HEK293 (cell line): ENCODE measurements at regions not wholly inside any gene's neighbourhood (a gene's known extent, or its start where the extent isn't known, plus 50 kb on each side); places are given as distances from the start of the nearest gene placed in this dataset.

Experiments used
- CTCF ChIA-PET: fragments of 350-600 bp; formaldehyde crosslinking; extraction: SDS; loops from one replicate; lab custom pipeline; 2021; ENCODE audit warnings: antibody characterized with exemption; lab: Yijun Ruan, JAX
- POLR2A ChIA-PET: fragments of 300-600 bp; formaldehyde crosslinking; extraction: SDS; loops from one replicate; lab custom pipeline; 2020; ENCODE audit warnings: antibody characterized with exemption, inconsistent platforms; lab: Yijun Ruan, JAX
- H3K27ac ChIP-seq: fragments of 200-500 bp; sonication (Bioruptor generic); 2 replicates; pipeline ENCODE4 v1.5.1; 2014; ENCODE audit warnings: low read depth, low read length, control low read depth, inconsistent platforms; ENCODE audit errors: extremely low read depth
- H3K36me3 ChIP-seq, 2 experiments: fragments of 200-500 bp in 1 of 2; sonication (Bioruptor generic) in 1 of 2; 1 replicate in 1 of 2; 2 replicates in 1 of 2; pipeline ENCODE4 v1.5.1; 2014 to 2017; ENCODE audit warnings: inconsistent platforms in 2 of 2, low read length in 2 of 2; ENCODE audit not compliant: control insufficient read depth in 2 of 2, insufficient read depth in 1 of 2
- H3K4me1 ChIP-seq: fragments of 200-500 bp; sonication (Bioruptor generic); 2 replicates; pipeline ENCODE4 v1.5.1; 2014; ENCODE audit warnings: mild to moderate bottlenecking, low read length, inconsistent platforms; ENCODE audit not compliant: control insufficient read depth, insufficient read depth
- H3K4me3 ChIP-seq: 2 replicates; pipeline ENCODE4 v1.5.1; 2011; ENCODE audit warnings: low read depth, mild to moderate bottlenecking, control low read depth, low read length, moderate library complexity
- H3K9me3 ChIP-seq: fragments of 200-500 bp; sonication (Bioruptor generic); 2 replicates; pipeline ENCODE4 v1.5.1; 2014; ENCODE audit warnings: low read depth, low read length, inconsistent platforms; ENCODE audit not compliant: control insufficient read depth, insufficient read depth
- GLI4 ChIP-seq: fragments of 450-650 bp; formaldehyde crosslinking; IDR thresholded peaks from 2 replicates; pipeline ENCODE4 v1.5.1; 2016; ENCODE audit warnings: missing biosample characterization, missing genetic modification characterization
- KLF16 ChIP-seq: fragments of 450-650 bp; formaldehyde crosslinking; IDR thresholded peaks from 2 replicates; pipeline ENCODE4 v1.5.1; 2017; ENCODE audit warnings: missing biosample characterization, missing genetic modification characterization
- SCRT2 ChIP-seq: fragments of 450-650 bp; formaldehyde crosslinking; IDR thresholded peaks from 2 replicates; pipeline ENCODE4 v1.5.1; 2016; ENCODE audit warnings: missing biosample characterization, missing genetic modification characterization
- ZBTB1 ChIP-seq: fragments of 450-650 bp; formaldehyde crosslinking; IDR thresholded peaks from 2 replicates; pipeline ENCODE4 v1.5.1; 2016; ENCODE audit warnings: missing biosample characterization, missing genetic modification characterization
- ZFHX2 ChIP-seq: fragments of 450-650 bp; formaldehyde crosslinking; conservative IDR thresholded peaks from 2 replicates; pipeline ENCODE4 v1.5.1; 2016; ENCODE audit warnings: missing biosample characterization, missing genetic modification characterization
- ZFP37 ChIP-seq: fragments of 450-650 bp; formaldehyde crosslinking; IDR thresholded peaks from 2 replicates; pipeline ENCODE4 v1.5.1; 2016; ENCODE audit warnings: missing biosample characterization, missing genetic modification characterization
- ZNF132 ChIP-seq: fragments of 450-650 bp; formaldehyde crosslinking; IDR thresholded peaks from 2 replicates; pipeline ENCODE4 v1.5.1; 2017; ENCODE audit warnings: missing biosample characterization, missing genetic modification characterization, borderline replicate concordance
- ZNF184 ChIP-seq: fragments of 450-650 bp; IDR thresholded peaks from 2 replicates; pipeline ENCODE4 v1.5.1; 2018; ENCODE audit warnings: missing biosample characterization, mild to moderate bottlenecking, missing genetic modification characterization
- ZNF202 ChIP-seq: fragments of 450-650 bp; formaldehyde crosslinking; IDR thresholded peaks from 2 replicates; pipeline ENCODE4 v1.5.1; 2016; ENCODE audit warnings: missing biosample characterization, missing genetic modification characterization, borderline replicate concordance
- ZNF211 ChIP-seq: fragments of 450-650 bp; formaldehyde crosslinking; IDR thresholded peaks from 2 replicates; pipeline ENCODE4 v1.5.1; 2016; ENCODE audit warnings: low read depth, missing biosample characterization, missing genetic modification characterization
- ZNF24 ChIP-seq: fragments of 450-650 bp; formaldehyde crosslinking; IDR thresholded peaks from 2 replicates; pipeline ENCODE4 v1.5.1; 2016; ENCODE audit warnings: missing biosample characterization, missing genetic modification characterization
- ZNF335 ChIP-seq: fragments of 450-650 bp; formaldehyde crosslinking; conservative IDR thresholded peaks from 2 replicates; pipeline ENCODE4 v1.5.1; 2016; ENCODE audit warnings: missing biosample characterization, missing genetic modification characterization
- ZNF510 ChIP-seq: fragments of 450-650 bp; formaldehyde crosslinking; IDR thresholded peaks from 2 replicates; pipeline ENCODE4 v1.5.1; 2018; ENCODE audit warnings: mild to moderate bottlenecking, missing genetic modification characterization, missing biosample characterization; ENCODE audit not compliant: insufficient replicate concordance
- ZNF529 ChIP-seq: fragments of 450-650 bp; formaldehyde crosslinking; IDR thresholded peaks from 2 replicates; pipeline ENCODE4 v1.5.1; 2017; ENCODE audit warnings: missing genetic modification characterization, missing biosample characterization; ENCODE audit not compliant: insufficient replicate concordance
- ZNF548 ChIP-seq: fragments of 450-650 bp; formaldehyde crosslinking; IDR thresholded peaks from 2 replicates; pipeline ENCODE4 v1.5.1; 2016; ENCODE audit warnings: missing biosample characterization, missing genetic modification characterization
- ZNF571 ChIP-seq: fragments of 450-650 bp; formaldehyde crosslinking; IDR thresholded peaks from 2 replicates; pipeline ENCODE4 v1.5.0; 2017; ENCODE audit warnings: missing biosample characterization, missing genetic modification characterization
- ZNF626 ChIP-seq: fragments of 450-650 bp; sonication (Bioruptor Pico); formaldehyde crosslinking; IDR thresholded peaks from 2 replicates; pipeline ENCODE4 v1.5.1; 2018; ENCODE audit warnings: missing biosample characterization, missing genetic modification characterization, inconsistent platforms
- ZSCAN23 ChIP-seq: fragments of 450-650 bp; formaldehyde crosslinking; IDR thresholded peaks from 2 replicates; pipeline ENCODE4 v1.5.1; 2016; ENCODE audit warnings: missing biosample characterization, missing genetic modification characterization
- TF ChIP-seq, protein P1 (sequence below): fragments of 450-650 bp; formaldehyde crosslinking; IDR thresholded peaks from 2 replicates; pipeline ENCODE4 v1.5.1; 2016; ENCODE audit warnings: missing biosample characterization, missing genetic modification characterization
- TF ChIP-seq, protein P2 (sequence below): fragments of 450-650 bp; formaldehyde crosslinking; IDR thresholded peaks from 2 replicates; pipeline ENCODE4 v1.5.1; 2016; ENCODE audit warnings: missing biosample characterization, missing genetic modification characterization
- TF ChIP-seq, protein P3 (sequence below): fragments of 450-650 bp; formaldehyde crosslinking; IDR thresholded peaks from 2 replicates; pipeline ENCODE4 v1.5.1; 2016; ENCODE audit warnings: missing biosample characterization, missing genetic modification characterization
- TF ChIP-seq, protein P4 (sequence below): sonication (generic); formaldehyde crosslinking; IDR thresholded peaks from 2 replicates; pipeline ENCODE4 v1.8.1; 2022; ENCODE audit warnings: mild to moderate bottlenecking, moderate library complexity, missing genetic modification reagents
- TF ChIP-seq, protein P5 (sequence below): fragments of 450-650 bp; formaldehyde crosslinking; IDR thresholded peaks from 2 replicates; pipeline ENCODE4 v1.5.1; 2016; ENCODE audit warnings: missing biosample characterization, missing genetic modification characterization
- TF ChIP-seq, protein P6 (sequence below): fragments of 450-650 bp; formaldehyde crosslinking; IDR thresholded peaks from 2 replicates; pipeline ENCODE4 v1.5.1; 2016; ENCODE audit warnings: missing biosample characterization, missing genetic modification characterization
- TF ChIP-seq, protein P7 (sequence below): fragments of 450-650 bp; formaldehyde crosslinking; IDR thresholded peaks from 2 replicates; pipeline ENCODE4 v1.5.1; 2016; ENCODE audit warnings: missing biosample characterization, missing genetic modification characterization

DNA sequence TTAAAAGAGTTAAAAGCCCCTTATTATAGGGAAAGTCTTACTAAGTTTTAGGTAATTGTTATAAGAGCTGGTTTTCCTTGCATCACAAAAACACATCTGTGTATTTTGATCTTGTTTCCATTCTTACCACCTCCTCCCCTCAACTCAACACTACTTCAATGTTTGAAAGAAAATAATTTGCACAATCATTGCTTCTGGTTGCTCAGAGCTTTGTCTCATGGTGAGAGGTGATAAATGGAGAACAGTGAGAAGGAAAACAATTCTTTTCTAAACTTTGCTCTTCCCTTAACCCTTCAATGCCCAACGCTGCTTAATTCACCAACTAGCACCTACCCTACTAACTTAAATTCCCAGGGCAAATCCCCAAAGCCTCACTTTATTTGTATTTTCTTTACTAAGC, 268.1 kb upstream of the LINC00305 start (continued):
- TF ChIP-seq, protein P1, sequence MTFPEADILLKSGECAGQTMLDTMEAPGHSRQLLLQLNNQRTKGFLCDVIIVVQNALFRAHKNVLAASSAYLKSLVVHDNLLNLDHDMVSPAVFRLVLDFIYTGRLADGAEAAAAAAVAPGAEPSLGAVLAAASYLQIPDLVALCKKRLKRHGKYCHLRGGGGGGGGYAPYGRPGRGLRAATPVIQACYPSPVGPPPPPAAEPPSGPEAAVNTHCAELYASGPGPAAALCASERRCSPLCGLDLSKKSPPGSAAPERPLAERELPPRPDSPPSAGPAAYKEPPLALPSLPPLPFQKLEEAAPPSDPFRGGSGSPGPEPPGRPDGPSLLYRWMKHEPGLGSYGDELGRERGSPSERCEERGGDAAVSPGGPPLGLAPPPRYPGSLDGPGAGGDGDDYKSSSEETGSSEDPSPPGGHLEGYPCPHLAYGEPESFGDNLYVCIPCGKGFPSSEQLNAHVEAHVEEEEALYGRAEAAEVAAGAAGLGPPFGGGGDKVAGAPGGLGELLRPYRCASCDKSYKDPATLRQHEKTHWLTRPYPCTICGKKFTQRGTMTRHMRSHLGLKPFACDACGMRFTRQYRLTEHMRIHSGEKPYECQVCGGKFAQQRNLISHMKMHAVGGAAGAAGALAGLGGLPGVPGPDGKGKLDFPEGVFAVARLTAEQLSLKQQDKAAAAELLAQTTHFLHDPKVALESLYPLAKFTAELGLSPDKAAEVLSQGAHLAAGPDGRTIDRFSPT: no peak
- no peak for TF ChIP-seq ZSCAN23 (tag by site-specific recombination)
- TF ChIP-seq, protein P2, sequence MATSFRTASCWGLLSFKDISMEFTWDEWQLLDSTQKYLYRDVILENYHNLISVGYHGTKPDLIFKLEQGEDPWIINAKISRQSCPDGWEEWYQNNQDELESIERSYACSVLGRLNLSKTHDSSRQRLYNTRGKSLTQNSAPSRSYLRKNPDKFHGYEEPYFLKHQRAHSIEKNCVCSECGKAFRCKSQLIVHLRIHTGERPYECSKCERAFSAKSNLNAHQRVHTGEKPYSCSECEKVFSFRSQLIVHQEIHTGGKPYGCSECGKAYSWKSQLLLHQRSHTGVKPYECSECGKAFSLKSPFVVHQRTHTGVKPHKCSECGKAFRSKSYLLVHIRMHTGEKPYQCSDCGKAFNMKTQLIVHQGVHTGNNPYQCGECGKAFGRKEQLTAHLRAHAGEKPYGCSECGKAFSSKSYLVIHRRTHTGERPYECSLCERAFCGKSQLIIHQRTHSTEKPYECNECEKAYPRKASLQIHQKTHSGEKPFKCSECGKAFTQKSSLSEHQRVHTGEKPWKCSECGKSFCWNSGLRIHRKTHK (tag by site-specific recombination): no peak
- TF ChIP-seq ZNF548 (tag by site-specific recombination): no peak
- TF ChIP-seq ZBTB1 (tag by site-specific recombination): no peak
- TF ChIP-seq ZNF626: no peak
- TF ChIP-seq GLI4 (tag by site-specific recombination): no peak
- TF ChIP-seq ZNF529 (tag by site-specific recombination): no peak
- no peak for TF ChIP-seq KLF16 (tag by site-specific recombination)

DNA sequence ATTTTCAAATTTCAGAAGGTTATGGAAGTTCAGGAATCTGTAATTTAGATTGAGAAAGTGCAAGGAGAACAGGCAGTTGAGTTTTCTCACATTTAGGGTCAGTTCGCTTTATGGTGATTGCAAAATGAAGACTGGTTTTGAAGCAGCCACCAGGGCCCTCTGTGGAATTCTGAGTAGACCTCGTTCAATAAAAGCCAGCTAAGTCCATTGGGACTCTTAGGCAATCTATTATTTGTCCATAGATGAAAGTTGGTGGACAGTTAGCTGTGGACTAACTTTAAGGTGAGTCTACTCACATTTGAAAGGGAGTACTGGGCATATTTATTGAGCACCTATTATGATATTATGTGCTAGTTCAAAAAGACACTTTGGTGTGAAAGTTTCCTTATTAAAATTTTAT, 266.3 kb upstream of the LINC00305 start:
- CTCF ChIA-PET: interaction anchor here (0.6 kb wide), 1 partner anchor 38 kb away, joined by 3 read pairs; no protein-coding TSS in a partner anchor
- POLR2A ChIA-PET: no interaction called here
- Histone ChIP-seq H3K4me3 (no peak overlapping the region), H3K27ac (no peak overlapping the region), H3K36me3 (no peaks in the 10 kb centered on the region), H3K9me3 (no peaks in the 10 kb centered on the region), H3K4me1 (no peaks in the 10 kb centered on the region)
- TF ChIP-seq, protein P3, sequence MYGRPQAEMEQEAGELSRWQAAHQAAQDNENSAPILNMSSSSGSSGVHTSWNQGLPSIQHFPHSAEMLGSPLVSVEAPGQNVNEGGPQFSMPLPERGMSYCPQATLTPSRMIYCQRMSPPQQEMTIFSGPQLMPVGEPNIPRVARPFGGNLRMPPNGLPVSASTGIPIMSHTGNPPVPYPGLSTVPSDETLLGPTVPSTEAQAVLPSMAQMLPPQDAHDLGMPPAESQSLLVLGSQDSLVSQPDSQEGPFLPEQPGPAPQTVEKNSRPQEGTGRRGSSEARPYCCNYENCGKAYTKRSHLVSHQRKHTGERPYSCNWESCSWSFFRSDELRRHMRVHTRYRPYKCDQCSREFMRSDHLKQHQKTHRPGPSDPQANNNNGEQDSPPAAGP (tag by site-specific recombination): no peak
- TF ChIP-seq ZNF335 (no peak), SCRT2 (tag by site-specific recombination) (no peak), ZNF184 (tag by site-specific recombination) (no peak), ZNF211 (tag by site-specific recombination) (no peak), ZNF24 (no peak), ZBTB1 (tag by site-specific recombination) (no peak), ZNF571 (tag by site-specific recombination) (no peak)
- TF ChIP-seq, protein P4, sequence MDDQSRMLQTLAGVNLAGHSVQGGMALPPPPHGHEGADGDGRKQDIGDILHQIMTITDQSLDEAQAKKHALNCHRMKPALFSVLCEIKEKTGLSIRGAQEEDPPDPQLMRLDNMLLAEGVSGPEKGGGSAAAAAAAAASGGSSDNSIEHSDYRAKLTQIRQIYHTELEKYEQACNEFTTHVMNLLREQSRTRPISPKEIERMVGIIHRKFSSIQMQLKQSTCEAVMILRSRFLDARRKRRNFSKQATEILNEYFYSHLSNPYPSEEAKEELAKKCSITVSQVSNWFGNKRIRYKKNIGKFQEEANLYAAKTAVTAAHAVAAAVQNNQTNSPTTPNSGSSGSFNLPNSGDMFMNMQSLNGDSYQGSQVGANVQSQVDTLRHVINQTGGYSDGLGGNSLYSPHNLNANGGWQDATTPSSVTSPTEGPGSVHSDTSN (CRISPR knock-in tag): no peak

DNA sequence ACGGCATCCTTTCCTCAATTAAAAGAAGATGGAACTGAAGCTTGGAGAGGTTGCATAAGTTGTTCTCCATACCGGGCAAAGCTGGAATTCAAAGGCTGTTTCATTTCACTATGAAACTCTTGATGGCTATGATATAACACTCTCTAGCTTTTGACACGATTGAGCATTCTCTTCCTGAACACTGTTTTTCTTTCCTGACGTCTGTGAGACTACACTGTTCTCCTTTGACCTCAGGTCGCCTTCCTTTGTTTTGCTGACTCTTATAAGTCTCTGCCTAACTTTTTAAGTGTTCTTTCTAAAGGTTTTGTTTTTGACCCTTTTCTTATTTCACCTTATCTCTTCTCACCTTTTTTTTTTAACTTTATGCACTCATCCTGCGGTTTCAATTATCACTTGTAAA, 261.8 kb upstream of the LINC00305 start:
- ChIA-PET CTCF (interaction anchor here (0.6 to 1.0 kb wide), 2 partner anchors 86 to 111 kb away, joined by 3 to 4 read pairs; no protein-coding TSS in a partner anchor), POLR2A (no interaction called here)
- Histone ChIP-seq H3K36me3 (no peaks in the 10 kb centered on the region), H3K27ac (no peak overlapping the region), H3K4me1 (no peaks in the 10 kb centered on the region), H3K9me3 (no peaks in the 10 kb centered on the region), H3K4me3 (no peak overlapping the region)
- TF ChIP-seq, protein P5, sequence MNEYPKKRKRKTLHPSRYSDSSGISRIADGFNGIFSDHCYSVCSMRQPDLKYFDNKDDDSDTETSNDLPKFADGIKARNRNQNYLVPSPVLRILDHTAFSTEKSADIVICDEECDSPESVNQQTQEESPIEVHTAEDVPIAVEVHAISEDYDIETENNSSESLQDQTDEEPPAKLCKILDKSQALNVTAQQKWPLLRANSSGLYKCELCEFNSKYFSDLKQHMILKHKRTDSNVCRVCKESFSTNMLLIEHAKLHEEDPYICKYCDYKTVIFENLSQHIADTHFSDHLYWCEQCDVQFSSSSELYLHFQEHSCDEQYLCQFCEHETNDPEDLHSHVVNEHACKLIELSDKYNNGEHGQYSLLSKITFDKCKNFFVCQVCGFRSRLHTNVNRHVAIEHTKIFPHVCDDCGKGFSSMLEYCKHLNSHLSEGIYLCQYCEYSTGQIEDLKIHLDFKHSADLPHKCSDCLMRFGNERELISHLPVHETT (tag by site-specific recombination): no peak
- no peak for TF ChIP-seq ZFHX2 (tag by site-specific recombination)
- TF ChIP-seq GLI4 (tag by site-specific recombination): no peak
- TF ChIP-seq, protein P6, sequence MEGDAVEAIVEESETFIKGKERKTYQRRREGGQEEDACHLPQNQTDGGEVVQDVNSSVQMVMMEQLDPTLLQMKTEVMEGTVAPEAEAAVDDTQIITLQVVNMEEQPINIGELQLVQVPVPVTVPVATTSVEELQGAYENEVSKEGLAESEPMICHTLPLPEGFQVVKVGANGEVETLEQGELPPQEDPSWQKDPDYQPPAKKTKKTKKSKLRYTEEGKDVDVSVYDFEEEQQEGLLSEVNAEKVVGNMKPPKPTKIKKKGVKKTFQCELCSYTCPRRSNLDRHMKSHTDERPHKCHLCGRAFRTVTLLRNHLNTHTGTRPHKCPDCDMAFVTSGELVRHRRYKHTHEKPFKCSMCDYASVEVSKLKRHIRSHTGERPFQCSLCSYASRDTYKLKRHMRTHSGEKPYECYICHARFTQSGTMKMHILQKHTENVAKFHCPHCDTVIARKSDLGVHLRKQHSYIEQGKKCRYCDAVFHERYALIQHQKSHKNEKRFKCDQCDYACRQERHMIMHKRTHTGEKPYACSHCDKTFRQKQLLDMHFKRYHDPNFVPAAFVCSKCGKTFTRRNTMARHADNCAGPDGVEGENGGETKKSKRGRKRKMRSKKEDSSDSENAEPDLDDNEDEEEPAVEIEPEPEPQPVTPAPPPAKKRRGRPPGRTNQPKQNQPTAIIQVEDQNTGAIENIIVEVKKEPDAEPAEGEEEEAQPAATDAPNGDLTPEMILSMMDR (tag by site-specific recombination): no peak
- TF ChIP-seq ZFP37 (tag by site-specific recombination): no peak
- no peak for TF ChIP-seq ZNF510 (tag by site-specific recombination)
- TF ChIP-seq, protein P7, sequence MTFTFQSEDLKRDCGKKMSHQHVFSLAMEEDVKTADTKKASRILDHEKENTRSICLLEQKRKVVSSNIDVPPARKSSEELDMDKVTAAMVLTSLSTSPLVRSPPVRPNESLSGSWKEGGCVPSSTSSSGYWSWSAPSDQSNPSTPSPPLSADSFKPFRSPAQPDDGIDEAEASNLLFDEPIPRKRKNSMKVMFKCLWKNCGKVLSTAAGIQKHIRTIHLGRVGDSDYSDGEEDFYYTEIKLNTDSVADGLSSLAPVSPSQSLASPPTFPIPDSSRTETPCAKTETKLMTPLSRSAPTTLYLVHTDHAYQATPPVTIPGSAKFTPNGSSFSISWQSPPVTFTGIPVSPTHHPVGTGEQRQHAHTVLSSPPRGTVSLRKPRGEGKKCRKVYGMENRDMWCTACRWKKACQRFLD (tag by site-specific recombination): no peak
- TF ChIP-seq ZNF132 (tag by site-specific recombination): no peak
- TF ChIP-seq ZNF202 (tag by site-specific recombination): no peak
